IMR-90 (cell line): ENCODE measurements at regions not wholly inside any gene's neighbourhood (a gene's known extent, or its start where the extent isn't known, plus 50 kb on each side); places are given as distances from the start of the nearest gene placed in this dataset.

ENCODE experiments used
- ATAC-seq: fragments of 200-7000 bp; cut with Tn5 transposase; 2 replicates; pipeline ENCODE4 v1.9.1; 2020; ENCODE audit warnings: low read depth, mild to moderate bottlenecking, moderate library complexity
- BruUV-seq: library from RNA; stranded (reverse); fragments of 400-500 nt; replicated peaks from 2 replicates; lab custom pipeline; 2021; lab: Mats Ljungman, UMichigan
- CTCF ChIA-PET: fragments of 300-600 bp; formaldehyde crosslinking; extraction: SDS; loops from one replicate; lab custom pipeline; 2021; ENCODE audit warnings: antibody characterized with exemption; lab: Yijun Ruan, JAX
- POLR2A ChIA-PET: fragments of 300-600 bp; sonication (Branson Sonifier 250); formaldehyde crosslinking; loops from one replicate; lab custom pipeline; 2022; ENCODE audit warnings: antibody characterized with exemption; ENCODE audit not compliant: unreplicated experiment; lab: Charles Lee
- DNase-seq: peaks from one replicate; pipeline ENCODE4 v3.0.0; 2013
- H2AFZ ChIP-seq: replicated peaks from 2 replicates; pipeline ENCODE3; 2013; ENCODE audit warnings: low read length, mild to moderate bottlenecking; ENCODE audit not compliant: poor library complexity
- H2AK5ac ChIP-seq: 2 replicates; pipeline ENCODE4 v1.6.1; 2013; ENCODE audit warnings: low read depth, low read length, inconsistent platforms
- H2AK9ac ChIP-seq: replicated peaks from 2 replicates; pipeline ENCODE3; 2013; ENCODE audit warnings: mild to moderate bottlenecking, low read depth, low read length, moderate library complexity; ENCODE audit not compliant: poor library complexity
- H2BK120ac ChIP-seq: 2 replicates; pipeline ENCODE4 v1.6.1; 2013; ENCODE audit warnings: low read depth, low read length, inconsistent platforms
- H2BK15ac ChIP-seq: 3 replicates; pipeline ENCODE4 v1.6.1; 2013; ENCODE audit warnings: low read depth, low read length, inconsistent platforms
- H2BK20ac ChIP-seq: 2 replicates; pipeline ENCODE4 v1.6.1; 2013; ENCODE audit warnings: low read depth, mild to moderate bottlenecking, inconsistent platforms, low read length, moderate library complexity
- H2BK5ac ChIP-seq: 2 replicates; pipeline ENCODE4 v1.6.1; 2013; ENCODE audit warnings: mild to moderate bottlenecking, low read depth, low read length, inconsistent platforms; ENCODE audit not compliant: poor library complexity, severe bottlenecking
- H3K14ac ChIP-seq: replicated peaks from 2 replicates; pipeline ENCODE4 v1.6.1; 2013; ENCODE audit warnings: low read depth, low read length, inconsistent platforms
- H3K18ac ChIP-seq: 2 replicates; pipeline ENCODE4 v1.6.1; 2013; ENCODE audit warnings: low read depth, low read length, control low read depth
- H3K23ac ChIP-seq: 2 replicates; pipeline ENCODE4 v1.6.1; 2013; ENCODE audit warnings: low read depth, low read length, inconsistent platforms
- H3K27ac ChIP-seq: 2 replicates; pipeline ENCODE4 v1.5.1; 2013; ENCODE audit warnings: mild to moderate bottlenecking, control low read depth, low read length; ENCODE audit not compliant: insufficient read depth
- H3K27me3 ChIP-seq: 2 replicates; pipeline ENCODE4 v1.6.1; 2013; ENCODE audit warnings: low read length; ENCODE audit not compliant: control insufficient read depth, insufficient read depth
- H3K36me3 ChIP-seq: 2 replicates; pipeline ENCODE4 v1.6.1; 2013; ENCODE audit warnings: low read length, mixed read lengths; ENCODE audit not compliant: control insufficient read depth, insufficient read depth
- H3K4ac ChIP-seq: 2 replicates; pipeline ENCODE4 v1.6.1; 2013; ENCODE audit warnings: low read depth, low read length, inconsistent platforms
- H3K4me1 ChIP-seq: 2 replicates; pipeline ENCODE4 v1.6.1; 2013; ENCODE audit warnings: low read length, mixed read lengths; ENCODE audit not compliant: control insufficient read depth, insufficient read depth
- H3K4me2 ChIP-seq: 2 replicates; pipeline ENCODE4 v1.6.1; 2013; ENCODE audit warnings: low read depth, mild to moderate bottlenecking, control low read depth, low read length, moderate library complexity
- H3K4me3 ChIP-seq: 2 replicates; pipeline ENCODE4 v1.5.1; 2013; ENCODE audit warnings: low read depth, mild to moderate bottlenecking, control low read depth, low read length, moderate library complexity; ENCODE audit not compliant: insufficient read depth
- H3K56ac ChIP-seq: 2 replicates; pipeline ENCODE4 v1.6.1; 2013; ENCODE audit warnings: low read length, inconsistent platforms; ENCODE audit not compliant: insufficient read depth; ENCODE audit errors: extremely low read depth
- H3K79me1 ChIP-seq, 2 experiments: 2 replicates each; pipeline ENCODE4 v1.6.1; 2013; ENCODE audit warnings: low read length in 2 of 2, inconsistent platforms in 1 of 2, low read depth in 1 of 2
- H3K9ac ChIP-seq: 2 replicates; pipeline ENCODE4 v1.6.1; 2013; ENCODE audit warnings: low read depth, low read length, control low read depth
- H3K9me1 ChIP-seq: 2 replicates; pipeline ENCODE4 v1.6.1; 2013; ENCODE audit warnings: low read length, inconsistent platforms; ENCODE audit not compliant: insufficient read depth
- H3K9me3 ChIP-seq: 2 replicates; pipeline ENCODE4 v1.6.1; 2013; ENCODE audit warnings: low read length; ENCODE audit not compliant: control insufficient read depth, insufficient read depth
- H4K20me1 ChIP-seq: 2 replicates; pipeline ENCODE4 v1.6.1; 2013; ENCODE audit warnings: low read length, inconsistent platforms; ENCODE audit not compliant: insufficient read depth
- H4K5ac ChIP-seq: 2 replicates; pipeline ENCODE4 v1.6.1; 2013; ENCODE audit warnings: mild to moderate bottlenecking, low read depth, low read length, control low read depth
- H4K8ac ChIP-seq, 2 experiments: 2 replicates each; pipeline ENCODE4 v1.6.1; 2013; ENCODE audit warnings: low read depth in 2 of 2, low read length in 2 of 2, control low read depth in 1 of 2, inconsistent platforms in 1 of 2
- H4K91ac ChIP-seq: 2 replicates; pipeline ENCODE4 v1.6.1; 2013; ENCODE audit warnings: low read depth, low read length, inconsistent platforms; ENCODE audit not compliant: insufficient read depth
- BHLHE40 ChIP-seq: fragments of 150-350 bp; IDR thresholded peaks from 2 replicates; pipeline ENCODE4 v1.6.1; 2016; ENCODE audit warnings: mild to moderate bottlenecking, low read depth, low read length
- CEBPB ChIP-seq: IDR thresholded peaks from 2 replicates; pipeline ENCODE4 v1.6.1; 2012; ENCODE audit warnings: low read depth, low read length, improper control_type of control experiment
- CHD1 ChIP-seq: IDR thresholded peaks from 2 replicates; pipeline ENCODE4 v1.6.1; 2012; ENCODE audit warnings: low read depth, low read length, improper control_type of control experiment
- CTCF ChIP-seq: conservative IDR thresholded peaks from 2 replicates; pipeline ENCODE4 v1.5.1; 2012; ENCODE audit warnings: mild to moderate bottlenecking, low read depth, low read length, improper control_type of control experiment
- ELK1 ChIP-seq: fragments of 150-350 bp; IDR thresholded peaks from 2 replicates; pipeline ENCODE4 v1.6.1; 2016; ENCODE audit warnings: low read depth, mild to moderate bottlenecking, low read length, moderate library complexity, borderline replicate concordance
- FOS ChIP-seq: fragments of 150-350 bp; IDR thresholded peaks from 2 replicates; pipeline ENCODE4 v1.6.1; 2016; ENCODE audit warnings: low read depth, low read length
- MAFK ChIP-seq: IDR thresholded peaks from 2 replicates; pipeline ENCODE4 v1.6.1; 2012; ENCODE audit warnings: low read depth, low read length, improper control_type of control experiment
- MAZ ChIP-seq: IDR thresholded peaks from 2 replicates; pipeline ENCODE4 v1.6.1; 2012; ENCODE audit warnings: low read depth, mild to moderate bottlenecking, low read length, improper control_type of control experiment, moderate library complexity, borderline replicate concordance
- MXI1 ChIP-seq: IDR thresholded peaks from 2 replicates; pipeline ENCODE4 v1.6.1; 2012; ENCODE audit warnings: low read depth, mild to moderate bottlenecking, low read length, moderate library complexity, borderline replicate concordance
- NFE2L2 ChIP-seq: fragments of 150-350 bp; IDR thresholded peaks from 2 replicates; pipeline ENCODE4 v1.6.1; 2016; ENCODE audit warnings: low read depth, mild to moderate bottlenecking, low read length
- POLR2A ChIP-seq: IDR thresholded peaks from 2 replicates; pipeline ENCODE4 v1.6.1; 2012; ENCODE audit warnings: mild to moderate bottlenecking, low read depth, low read length
- RAD21 ChIP-seq: IDR thresholded peaks from 2 replicates; pipeline ENCODE4 v1.6.1; 2012; ENCODE audit warnings: low read length, improper control_type of control experiment
- RCOR1 ChIP-seq: IDR thresholded peaks from 2 replicates; pipeline ENCODE4 v1.6.1; 2012; ENCODE audit warnings: mild to moderate bottlenecking, low read length, improper control_type of control experiment; ENCODE audit not compliant: insufficient replicate concordance
- RFX5 ChIP-seq: IDR thresholded peaks from 2 replicates; pipeline ENCODE4 v1.8.0; 2012; ENCODE audit warnings: low read depth, mild to moderate bottlenecking, low read length, moderate library complexity
- SMC3 ChIP-seq: fragments of 150-350 bp; IDR thresholded peaks from 2 replicates; pipeline ENCODE4 v1.6.1; 2016; ENCODE audit warnings: low read depth, mild to moderate bottlenecking, antibody characterized with exemption, low read length, moderate library complexity
- USF2 ChIP-seq: fragments of 150-350 bp; IDR thresholded peaks from 2 replicates; pipeline ENCODE4 v1.6.1; 2017; ENCODE audit warnings: mild to moderate bottlenecking, antibody characterized with exemption, low read length, low read depth
- WGBS, 2 experiments: methylation state at CpG; one replicate each; pipeline versions ENCODE4 v1.1.5 to v1.1.7; 2013; ENCODE audit warnings: missing lambda C conversion rate in 2 of 2; ENCODE audit not compliant: insufficient read length in 1 of 2; ENCODE audit errors: extremely low coverage in 2 of 2; 5-methylcytosine and 5-hydroxymethylcytosine counted together
- dilution Hi-C: fragments of 300-500 bp; cut with HindIII; formaldehyde crosslinking; loops from one replicate; pipeline ENCODE4 v1.14.3; 2018; ENCODE audit warnings: low sequenced_read_pairs; ENCODE audit not compliant: unreplicated experiment
- in situ Hi-C: fragments of 300-500 bp; cut with MboI; formaldehyde crosslinking; loops from 3 replicates; pipeline ENCODE4 v1.14.3; 2019; ENCODE audit warnings: low sequenced_read_pairs, inconsistent platforms, mixed read lengths
- intact Hi-C: fragments of 100-400 bp; cut with micrococcal nuclease; formaldehyde crosslinking; loops from 2 replicates; pipeline ENCODE4 v1.10.0; 2022

DNA sequence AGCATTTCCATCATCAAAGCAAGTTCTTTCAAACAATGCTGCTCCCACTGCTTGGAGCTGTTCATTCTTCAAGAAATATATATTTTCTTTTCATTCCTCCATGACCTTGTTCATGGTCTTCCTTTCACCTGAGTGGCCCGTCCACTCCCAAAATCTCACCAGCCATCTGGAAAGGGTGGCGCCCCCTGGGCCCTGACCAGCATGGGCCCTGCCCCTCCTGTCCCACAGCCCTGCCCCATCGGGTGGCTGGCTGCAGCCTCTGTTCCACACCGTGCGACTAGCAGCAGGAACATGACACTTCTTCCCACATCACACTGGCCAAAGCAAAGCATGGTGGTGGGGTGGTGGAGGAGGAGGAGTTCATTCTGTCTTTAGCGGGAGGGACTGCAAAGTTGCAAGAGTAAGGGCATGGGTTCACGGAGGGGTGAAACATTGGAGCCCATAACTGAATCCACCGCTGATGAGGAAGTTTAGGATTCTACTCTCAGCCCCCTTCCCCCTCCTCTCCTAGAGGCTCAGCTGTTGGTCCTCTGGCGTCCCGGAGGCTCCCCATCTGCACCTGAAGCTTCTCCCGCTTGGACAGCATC, 195.2 kb upstream of the SLC24A3 start:
- Histone ChIP-seq H3K4ac (no peak overlapping the region), H3K79me1 (no peaks in the 10 kb centered on the region), H3K18ac (no peak overlapping the region), H4K91ac (no peak overlapping the region), H2AFZ (no peak overlapping the region), H4K5ac (no peak overlapping the region), H4K20me1 (no peaks in the 10 kb centered on the region), H3K56ac (no peak overlapping the region), H3K27ac (no peak overlapping the region), H3K9me3 (peaks cover 41% of the 10 kb centered on the region), H3K4me1 (no peaks in the 10 kb centered on the region), H3K27me3 (no peaks in the 10 kb centered on the region), H3K14ac (no peak overlapping the region), H4K8ac (no peak overlapping the region), H3K9ac (no peak overlapping the region), H3K23ac (no peak overlapping the region), H2BK120ac (no peak overlapping the region), H2BK20ac (no peak overlapping the region), H2AK5ac (no peak overlapping the region), H2BK15ac (no peak overlapping the region), H2AK9ac (no peak overlapping the region), H3K4me3 (no peak overlapping the region), H2BK5ac (no peak overlapping the region), H3K9me1 (no peaks in the 10 kb centered on the region), H3K4me2 (no peak overlapping the region), H3K36me3 (no peaks in the 10 kb centered on the region)
- intact Hi-C loops, result no loop called here
- POLR2A ChIA-PET, result no interaction called here
- DNase-seq, result no peak
- no peak for ATAC-seq
- no peak for TF ChIP-seq BHLHE40
- TF ChIP-seq CHD1, result no peak
- no peak for TF ChIP-seq MAFK
- no peak for TF ChIP-seq RCOR1
- TF ChIP-seq FOS, result no peak
- no peak for TF ChIP-seq USF2
- no peak for TF ChIP-seq NFE2L2
- TF ChIP-seq RAD21, result no peak
- no peak for TF ChIP-seq CEBPB
- no peak for TF ChIP-seq MAZ
- no peak for TF ChIP-seq POLR2A
- TF ChIP-seq RFX5, result no peak
- no peak for TF ChIP-seq MXI1
- TF ChIP-seq CTCF, result no peak
- TF ChIP-seq SMC3, result no peak
- no peak for TF ChIP-seq ELK1
- in situ Hi-C loops, result no loop called here
- CTCF ChIA-PET, result no interaction called here
- WGBS, 2 experiments, result 40% methylated on average over 1 of the region's 11 CpGs; no CpG with 5 or more reads in 1 of the 2 experiments
- dilution Hi-C loops, result no loop called here
- BruUV-seq, result no TSS peak
